H9 (cell line): ENCODE measurements at regions not wholly inside any gene's neighbourhood (a gene's known extent, or its start where the extent isn't known, plus 50 kb on each side); places are given as distances from the start of the nearest gene placed in this dataset.

ENCODE experiments used
- DNase-seq: peaks from one replicate; pipeline ENCODE4 v3.0.0-alpha.2; 2017
- H2AFZ ChIP-seq: one replicate; pipeline ENCODE4 v1.6.1; 2013; ENCODE audit warnings: mild to moderate bottlenecking, low read length, control low read depth, moderate library complexity
- H2AK5ac ChIP-seq: 2 replicates; pipeline ENCODE4 v1.6.1; 2013; ENCODE audit warnings: low read length, control low read depth, mixed read lengths; ENCODE audit not compliant: insufficient read length
- H2BK120ac ChIP-seq: one replicate; pipeline ENCODE4 v1.6.1; 2013; ENCODE audit warnings: low read depth, mild to moderate bottlenecking, low read length, control low read depth, inconsistent platforms; ENCODE audit not compliant: poor library complexity, severe bottlenecking
- H2BK12ac ChIP-seq: 2 replicates; pipeline ENCODE4 v1.6.1; 2013; ENCODE audit warnings: low read length, control low read depth, mixed read lengths, low read depth; ENCODE audit not compliant: insufficient read length
- H2BK15ac ChIP-seq: 2 replicates; pipeline ENCODE4 v1.6.1; 2013; ENCODE audit warnings: low read depth, low read length, control low read depth
- H2BK20ac ChIP-seq: one replicate; pipeline ENCODE4 v1.6.1; 2013; ENCODE audit warnings: low read depth, mild to moderate bottlenecking, low read length, control low read depth, inconsistent platforms; ENCODE audit not compliant: poor library complexity, severe bottlenecking
- H2BK5ac ChIP-seq: 2 replicates; pipeline ENCODE4 v1.6.1; 2013; ENCODE audit warnings: low read length, control low read depth, mixed read lengths; ENCODE audit not compliant: insufficient read length
- H3K14ac ChIP-seq: 2 replicates; pipeline ENCODE4 v1.6.1; 2013; ENCODE audit warnings: low read length, control low read depth; ENCODE audit not compliant: insufficient read depth
- H3K18ac ChIP-seq: 2 replicates; pipeline ENCODE4 v1.6.1; 2013; ENCODE audit warnings: low read depth, mild to moderate bottlenecking, mixed read lengths, low read length, control low read depth; ENCODE audit not compliant: insufficient read length
- H3K23ac ChIP-seq: 2 replicates; pipeline ENCODE4 v1.6.1; 2013; ENCODE audit warnings: low read length, control low read depth, mixed read lengths, low read depth; ENCODE audit not compliant: insufficient read length
- H3K23me2 ChIP-seq: 2 replicates; pipeline ENCODE4 v1.6.1; 2013; ENCODE audit warnings: low read depth, mild to moderate bottlenecking, mixed read lengths, low read length, control low read depth; ENCODE audit not compliant: insufficient read length, poor library complexity, severe bottlenecking
- H3K27ac ChIP-seq: 2 replicates; pipeline ENCODE4 v1.5.1; 2013; ENCODE audit warnings: low read length, control low read depth, mixed read lengths, low read depth; ENCODE audit not compliant: insufficient read length
- H3K27me3 ChIP-seq: 2 replicates; pipeline ENCODE4 v1.6.1; 2013; ENCODE audit warnings: low read length, control low read depth, inconsistent platforms; ENCODE audit not compliant: insufficient read depth
- H3K4ac ChIP-seq: 2 replicates; pipeline ENCODE4 v1.6.1; 2013; ENCODE audit warnings: low read depth, mild to moderate bottlenecking, control low read depth, inconsistent platforms, low read length, moderate library complexity
- H3K4me1 ChIP-seq: 2 replicates; pipeline ENCODE4 v1.6.1; 2013; ENCODE audit warnings: low read length, control low read depth, inconsistent platforms; ENCODE audit not compliant: insufficient read depth
- H3K4me2 ChIP-seq: 2 replicates; pipeline ENCODE4 v1.6.1; 2013; ENCODE audit warnings: low read length, control low read depth, mixed read lengths; ENCODE audit not compliant: insufficient read length, insufficient read depth
- H3K56ac ChIP-seq: 2 replicates; pipeline ENCODE4 v1.6.1; 2013; ENCODE audit warnings: low read depth, mild to moderate bottlenecking, mixed read lengths, low read length, control low read depth; ENCODE audit not compliant: insufficient read length
- H3K79me1 ChIP-seq: 2 replicates; pipeline ENCODE4 v1.6.1; 2013; ENCODE audit warnings: low read depth, mild to moderate bottlenecking, moderate library complexity, low read length, control low read depth, inconsistent platforms; ENCODE audit not compliant: insufficient read depth, poor library complexity, severe bottlenecking
- H3K79me2 ChIP-seq: 2 replicates; pipeline ENCODE4 v1.6.1; 2013; ENCODE audit warnings: low read length, control low read depth, inconsistent platforms; ENCODE audit not compliant: insufficient read depth
- H3K9ac ChIP-seq: 2 replicates; pipeline ENCODE4 v1.6.1; 2013; ENCODE audit warnings: low read length, control low read depth, mixed read lengths; ENCODE audit not compliant: insufficient read length; ENCODE audit errors: extremely low read depth
- H3K9me3 ChIP-seq: one replicate; pipeline ENCODE4 v1.6.1; 2013; ENCODE audit warnings: low read depth, low read length, inconsistent platforms; ENCODE audit not compliant: control insufficient read depth
- H3T11ph ChIP-seq: one replicate; pipeline ENCODE4 v1.6.1; 2013; ENCODE audit warnings: mild to moderate bottlenecking, low read length, control low read depth, inconsistent platforms
- H4K20me1 ChIP-seq: one replicate; pipeline ENCODE4 v1.6.1; 2013; ENCODE audit not compliant: control insufficient read depth, insufficient read length, insufficient read depth
- H4K5ac ChIP-seq: 2 replicates; pipeline ENCODE4 v1.6.1; 2013; ENCODE audit warnings: low read depth, mild to moderate bottlenecking, mixed read lengths, low read length, control low read depth; ENCODE audit not compliant: insufficient read length
- H4K8ac ChIP-seq: replicated peaks from 2 replicates; pipeline ENCODE4 v1.6.1; 2013; ENCODE audit warnings: low read length, control low read depth, mixed read lengths, low read depth; ENCODE audit not compliant: insufficient read length
- H4K91ac ChIP-seq: 2 replicates; pipeline ENCODE4 v1.6.1; 2013; ENCODE audit warnings: low read depth, mild to moderate bottlenecking, moderate library complexity, mixed read lengths, low read length, control low read depth; ENCODE audit not compliant: insufficient read length
- H3K27ac Mint-ChIP-seq, 3 experiments: 2 replicates in 2 of 3; 3 replicates in 1 of 3; pipeline ENCODE4 v1.8.0; 2020 to 2021; ENCODE audit warnings: mixed read lengths in 3 of 3, mild to moderate bottlenecking in 1 of 3, moderate library complexity in 1 of 3
- H3K27me3 Mint-ChIP-seq: 2 replicates; pipeline ENCODE4 v1.8.0; 2021; ENCODE audit warnings: low read depth, mild to moderate bottlenecking, moderate library complexity, mixed read lengths
- H3K36me3 Mint-ChIP-seq, 3 experiments: 2 replicates in 2 of 3; 3 replicates in 1 of 3; pipeline ENCODE4 v1.8.0; 2020 to 2021; ENCODE audit warnings: low read depth in 3 of 3, mixed read lengths in 3 of 3; ENCODE audit not compliant: insufficient read depth in 1 of 3
- H3K4me1 Mint-ChIP-seq, 2 experiments: 2 replicates each; pipeline ENCODE4 v1.8.0; 2020; ENCODE audit warnings: mixed read lengths in 2 of 2
- H3K4me3 Mint-ChIP-seq, 2 experiments: 2 replicates in 1 of 2; 3 replicates in 1 of 2; pipeline ENCODE4 v1.8.0; 2020 to 2021; ENCODE audit warnings: mild to moderate bottlenecking in 2 of 2, mixed read lengths in 2 of 2, moderate library complexity in 1 of 2
- H3K9me3 Mint-ChIP-seq, 2 experiments: 2 replicates in 1 of 2; 3 replicates in 1 of 2; pipeline ENCODE4 v1.8.0; 2020; ENCODE audit warnings: mild to moderate bottlenecking in 2 of 2, mixed read lengths in 2 of 2, moderate library complexity in 1 of 2
- CTCF ChIP-seq: fragments of 200-600 bp; sonication (generic); conservative IDR thresholded peaks from 3 replicates; pipeline ENCODE4 v1.8.0; 2021; ENCODE audit warnings: antibody characterized with exemption, mild to moderate bottlenecking
- WGBS: extraction: QIAGEN DNeasy Blood & Tissue Kit; methylation state at CpG from one replicate; pipeline ENCODE4 v1.1.7; 2013; ENCODE audit warnings: missing lambda C conversion rate, low lambda C conversion rate, mixed read lengths; ENCODE audit not compliant: insufficient read length; ENCODE audit errors: extremely low coverage; 5-methylcytosine and 5-hydroxymethylcytosine counted together

- H3K18ac ChIP-seq, result no peak overlapping the region
- H3K23ac ChIP-seq, result no peak overlapping the region
- no peak for TF ChIP-seq CTCF
- H3K27me3 ChIP-seq, result no peaks in the 10 kb centered on the region
- Mint-ChIP-seq H3K4me3 (no peak overlapping the region), H3K36me3 (peaks cover 2 to 24% (median 10%) of the 10 kb centered on the region in 3 experiments; a peak in 5 of 7 replicates), H3K9me3 (peaks cover 13 to 22% of the 10 kb centered on the region in 2 experiments), H3K4me1 (no peaks in the 10 kb centered on the region), H3K27ac (no peak overlapping the region), H3K27me3 (no peaks in the 10 kb centered on the region)
- no peaks in the 10 kb centered on the region for H3K4me1 ChIP-seq
- no peak overlapping the region for H3K4ac ChIP-seq
- no peaks in the 10 kb centered on the region for H3K79me1 ChIP-seq
- no peak overlapping the region for H4K8ac ChIP-seq
- H2AFZ ChIP-seq, result no peak overlapping the region
- H3K9ac ChIP-seq, result no peak overlapping the region
- H3K27ac ChIP-seq, result no peak overlapping the region
- no peak overlapping the region for H3K4me2 ChIP-seq
- H3T11ph ChIP-seq, result no peak overlapping the region
- H2BK120ac ChIP-seq, result no peak overlapping the region
- no peaks in the 10 kb centered on the region for H3K23me2 ChIP-seq
- WGBS, result no CpG with 5 or more reads among the region's 5 CpGs
- no peak overlapping the region for H2BK20ac ChIP-seq
- H2BK15ac ChIP-seq, result no peak overlapping the region
- no peak overlapping the region for H4K91ac ChIP-seq
- DNase-seq, result no peak
- no peak overlapping the region for H3K14ac ChIP-seq
- H3K79me2 ChIP-seq, result no peaks in the 10 kb centered on the region
- no peaks in the 10 kb centered on the region for H3K9me3 ChIP-seq
- no peaks in the 10 kb centered on the region for H4K20me1 ChIP-seq
- H4K5ac ChIP-seq, result no peak overlapping the region
- H2BK12ac ChIP-seq, result no peak overlapping the region
- H2BK5ac ChIP-seq, result no peak overlapping the region
- no peak overlapping the region for H3K56ac ChIP-seq
- H2AK5ac ChIP-seq, result no peak overlapping the region
Measured at GRCh38 chr12:65703176-65703575, 121.1 kb upstream of the HMGA2 start.
